WTC11 (cell line): ENCODE measurements at regions not wholly inside any gene's neighbourhood (a gene's known extent, or its start where the extent isn't known, plus 50 kb on each side); places are given as distances from the start of the nearest gene placed in this dataset.

Source experiments
- ATAC-seq: fragments of 200-7000 bp; cut with Tn5 transposase; 2 replicates; pipeline ENCODE4 v1.10.0; 2021; ENCODE audit warnings: mild to moderate bottlenecking, moderate library complexity
- CTCF ChIA-PET: fragments of 300-600 bp; sonication (Branson Sonifier 250); formaldehyde crosslinking; loops from one replicate; lab custom pipeline; 2021; ENCODE audit warnings: antibody characterized with exemption; lab: Charles Lee
- POLR2A ChIA-PET: fragments of 350-600 bp; sonication (Branson Sonifier 250); formaldehyde crosslinking; loops from one replicate; lab custom pipeline; 2021; ENCODE audit warnings: antibody characterized with exemption; lab: Charles Lee
- DNase-seq: peaks from one replicate; pipeline ENCODE4 v3.0.0; 2021; ENCODE audit warnings: low spot score
- H3K27ac Mint-ChIP-seq: 2 replicates; pipeline ENCODE4 v1.8.0; 2021; ENCODE audit warnings: mixed read lengths
- H3K27me3 Mint-ChIP-seq: 2 replicates; pipeline ENCODE4 v1.8.0; 2021; ENCODE audit warnings: low read depth, mild to moderate bottlenecking, moderate library complexity, mixed read lengths
- H3K36me3 Mint-ChIP-seq: 2 replicates; pipeline ENCODE4 v1.8.0; 2021; ENCODE audit warnings: mixed read lengths
- H3K4me1 Mint-ChIP-seq: 2 replicates; pipeline ENCODE4 v1.8.0; 2022; ENCODE audit warnings: mixed read lengths
- H3K4me3 Mint-ChIP-seq: 2 replicates; pipeline ENCODE4 v1.8.0; 2021; ENCODE audit warnings: mild to moderate bottlenecking, moderate library complexity, mixed read lengths
- H3K9me3 Mint-ChIP-seq: 2 replicates; pipeline ENCODE4 v1.8.0; 2021; ENCODE audit warnings: mixed read lengths
- CBFB ChIP-seq: sonication (generic); formaldehyde crosslinking; IDR thresholded peaks from 2 replicates; pipeline ENCODE4 v1.8.1; 2022; ENCODE audit warnings: mild to moderate bottlenecking, low read depth, missing genetic modification reagents
- ESRRA ChIP-seq: sonication (generic); formaldehyde crosslinking; IDR thresholded peaks from 2 replicates; pipeline ENCODE4 v1.8.1; 2022; ENCODE audit warnings: mild to moderate bottlenecking, missing genetic modification reagents, borderline replicate concordance
- GABPB1 ChIP-seq: sonication (generic); formaldehyde crosslinking; IDR thresholded peaks from 2 replicates; pipeline ENCODE4 v1.8.1; 2023; ENCODE audit warnings: mild to moderate bottlenecking, missing genetic modification reagents
- GRHL2 ChIP-seq: fragments of 250-450 bp; sonication (Bioruptor Pico); IDR thresholded peaks from 2 replicates; pipeline ENCODE4 v1.8.0; 2022; ENCODE audit warnings: mild to moderate bottlenecking, moderate library complexity; ENCODE audit not compliant: insufficient replicate concordance, severe bottlenecking
- HMGA2 ChIP-seq: fragments of 250-450 bp; sonication (Bioruptor Pico); IDR thresholded peaks from 2 replicates; pipeline ENCODE4 v1.4.0; 2021; ENCODE audit warnings: mild to moderate bottlenecking, moderate library complexity
- MXD4 ChIP-seq: fragments of 250-450 bp; sonication (Bioruptor Pico); IDR thresholded peaks from 2 replicates; pipeline ENCODE4 v1.8.0; 2021; ENCODE audit warnings: mild to moderate bottlenecking, moderate library complexity, borderline replicate concordance
- NFATC4 ChIP-seq: fragments of 250-450 bp; sonication (Bioruptor Pico); IDR thresholded peaks from 2 replicates; pipeline ENCODE4 v1.9.0; 2021; ENCODE audit warnings: mild to moderate bottlenecking
- NFYB ChIP-seq: sonication (generic); formaldehyde crosslinking; conservative IDR thresholded peaks from 2 replicates; pipeline ENCODE4 v1.8.0; 2022; ENCODE audit warnings: low read depth, missing genetic modification reagents
- NR2C2 ChIP-seq: sonication (generic); formaldehyde crosslinking; IDR thresholded peaks from 2 replicates; pipeline ENCODE4 v1.8.0; 2022; ENCODE audit warnings: mild to moderate bottlenecking, missing genetic modification reagents
- NR3C1 ChIP-seq: sonication (generic); formaldehyde crosslinking; conservative IDR thresholded peaks from 2 replicates; pipeline ENCODE4 v1.8.1; 2023; ENCODE audit warnings: low read depth, mild to moderate bottlenecking, missing genetic modification reagents
- OVOL2 ChIP-seq: fragments of 250-450 bp; sonication (Bioruptor Pico); IDR thresholded peaks from 2 replicates; pipeline ENCODE4 v1.9.0; 2021; ENCODE audit warnings: mild to moderate bottlenecking, borderline replicate concordance
- SOX15 ChIP-seq: fragments of 250-450 bp; sonication (Bioruptor Pico); IDR thresholded peaks from 2 replicates; pipeline ENCODE4 v1.9.0; 2021; ENCODE audit warnings: mild to moderate bottlenecking
- TCF7 ChIP-seq: sonication (generic); formaldehyde crosslinking; IDR thresholded peaks from 2 replicates; pipeline ENCODE4 v1.8.0; 2022; ENCODE audit warnings: mild to moderate bottlenecking, low read depth, missing genetic modification reagents, moderate library complexity
- TEAD1 ChIP-seq: sonication (generic); formaldehyde crosslinking; IDR thresholded peaks from 2 replicates; pipeline ENCODE4 v1.8.0; 2022; ENCODE audit warnings: mild to moderate bottlenecking, missing genetic modification reagents
- TP53 ChIP-seq: sonication (generic); formaldehyde crosslinking; IDR thresholded peaks from 2 replicates; pipeline ENCODE4 v1.8.1; 2023; ENCODE audit warnings: mild to moderate bottlenecking, missing genetic modification reagents
- ZBTB21 ChIP-seq: sonication (generic); formaldehyde crosslinking; IDR thresholded peaks from 2 replicates; pipeline ENCODE4 v1.8.1; 2023; ENCODE audit warnings: mild to moderate bottlenecking, missing genetic modification reagents, borderline replicate concordance
- ZNF671 ChIP-seq: fragments of 250-450 bp; sonication (Bioruptor Pico); IDR thresholded peaks from 2 replicates; pipeline ENCODE4 v1.8.0; 2021; ENCODE audit warnings: mild to moderate bottlenecking
- TF ChIP-seq, protein P1 (sequence below): sonication (generic); formaldehyde crosslinking; IDR thresholded peaks from 2 replicates; pipeline ENCODE4 v1.8.0; 2023; ENCODE audit warnings: missing genetic modification reagents, mild to moderate bottlenecking, borderline replicate concordance
- TF ChIP-seq, protein P2 (sequence below): sonication (generic); formaldehyde crosslinking; IDR thresholded peaks from 2 replicates; pipeline ENCODE4 v1.8.0; 2022; ENCODE audit warnings: mild to moderate bottlenecking, missing genetic modification reagents
- TF ChIP-seq, protein P3 (sequence below): sonication (generic); formaldehyde crosslinking; IDR thresholded peaks from 2 replicates; pipeline ENCODE4 v1.8.0; 2022; ENCODE audit warnings: mild to moderate bottlenecking, missing genetic modification reagents
- TF ChIP-seq, protein P4 (sequence below): fragments of 250-450 bp; sonication (Bioruptor Pico); IDR thresholded peaks from 2 replicates; pipeline ENCODE4 v1.8.0; 2021; ENCODE audit warnings: mild to moderate bottlenecking
- TF ChIP-seq, protein P5 (sequence below): fragments of 250-450 bp; sonication (Bioruptor Pico); conservative IDR thresholded peaks from 2 replicates; pipeline ENCODE4 v1.9.0; 2021; ENCODE audit warnings: mild to moderate bottlenecking

DNA sequence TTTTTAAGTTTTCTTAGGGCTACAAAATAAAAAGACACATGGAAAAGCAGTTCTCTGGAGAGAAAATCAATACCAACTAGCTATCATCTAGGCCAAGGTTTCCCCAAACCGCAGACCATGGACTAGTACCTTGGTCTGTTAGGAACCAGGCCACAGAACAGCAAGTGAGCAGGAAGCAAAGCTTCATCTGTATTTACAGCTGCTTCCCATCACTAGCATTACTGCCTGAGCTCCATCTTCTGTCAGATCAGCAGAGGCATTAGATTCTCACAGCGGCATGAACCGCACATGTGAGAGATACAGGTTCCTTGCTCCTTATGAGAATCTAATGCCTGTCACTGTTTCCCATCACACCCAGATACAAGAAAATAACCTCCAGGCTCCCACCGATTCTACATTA is 1907.6 kb upstream of the ACO1 start (continued):
- TF ChIP-seq, protein P1, sequence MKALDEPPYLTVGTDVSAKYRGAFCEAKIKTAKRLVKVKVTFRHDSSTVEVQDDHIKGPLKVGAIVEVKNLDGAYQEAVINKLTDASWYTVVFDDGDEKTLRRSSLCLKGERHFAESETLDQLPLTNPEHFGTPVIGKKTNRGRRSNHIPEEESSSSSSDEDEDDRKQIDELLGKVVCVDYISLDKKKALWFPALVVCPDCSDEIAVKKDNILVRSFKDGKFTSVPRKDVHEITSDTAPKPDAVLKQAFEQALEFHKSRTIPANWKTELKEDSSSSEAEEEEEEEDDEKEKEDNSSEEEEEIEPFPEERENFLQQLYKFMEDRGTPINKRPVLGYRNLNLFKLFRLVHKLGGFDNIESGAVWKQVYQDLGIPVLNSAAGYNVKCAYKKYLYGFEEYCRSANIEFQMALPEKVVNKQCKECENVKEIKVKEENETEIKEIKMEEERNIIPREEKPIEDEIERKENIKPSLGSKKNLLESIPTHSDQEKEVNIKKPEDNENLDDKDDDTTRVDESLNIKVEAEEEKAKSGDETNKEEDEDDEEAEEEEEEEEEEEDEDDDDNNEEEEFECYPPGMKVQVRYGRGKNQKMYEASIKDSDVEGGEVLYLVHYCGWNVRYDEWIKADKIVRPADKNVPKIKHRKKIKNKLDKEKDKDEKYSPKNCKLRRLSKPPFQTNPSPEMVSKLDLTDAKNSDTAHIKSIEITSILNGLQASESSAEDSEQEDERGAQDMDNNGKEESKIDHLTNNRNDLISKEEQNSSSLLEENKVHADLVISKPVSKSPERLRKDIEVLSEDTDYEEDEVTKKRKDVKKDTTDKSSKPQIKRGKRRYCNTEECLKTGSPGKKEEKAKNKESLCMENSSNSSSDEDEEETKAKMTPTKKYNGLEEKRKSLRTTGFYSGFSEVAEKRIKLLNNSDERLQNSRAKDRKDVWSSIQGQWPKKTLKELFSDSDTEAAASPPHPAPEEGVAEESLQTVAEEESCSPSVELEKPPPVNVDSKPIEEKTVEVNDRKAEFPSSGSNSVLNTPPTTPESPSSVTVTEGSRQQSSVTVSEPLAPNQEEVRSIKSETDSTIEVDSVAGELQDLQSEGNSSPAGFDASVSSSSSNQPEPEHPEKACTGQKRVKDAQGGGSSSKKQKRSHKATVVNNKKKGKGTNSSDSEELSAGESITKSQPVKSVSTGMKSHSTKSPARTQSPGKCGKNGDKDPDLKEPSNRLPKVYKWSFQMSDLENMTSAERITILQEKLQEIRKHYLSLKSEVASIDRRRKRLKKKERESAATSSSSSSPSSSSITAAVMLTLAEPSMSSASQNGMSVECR = no peak
- TF ChIP-seq CBFB (CRISPR knock-in tag) (no peak), ZNF671 (no peak)

DNA sequence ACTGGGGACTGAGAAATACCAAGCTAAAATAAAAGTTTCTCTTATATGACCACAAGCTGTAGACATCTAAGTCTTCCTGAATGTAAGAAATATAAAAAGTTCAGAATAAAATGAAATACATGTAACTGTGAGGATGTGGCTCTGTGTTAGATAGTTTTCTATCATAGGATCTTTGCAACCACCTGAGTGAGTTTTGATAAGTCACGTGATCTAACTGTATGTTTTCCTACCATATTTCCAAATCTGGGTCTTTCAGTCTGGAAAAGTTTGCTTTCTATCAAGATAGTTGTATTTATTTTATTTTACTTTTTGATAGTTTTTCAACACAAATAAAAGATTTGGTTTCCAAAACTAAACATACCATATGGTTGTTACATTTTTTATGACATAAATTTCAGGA is 1905.8 kb upstream of the ACO1 start:
- ATAC-seq = no peak
- DNase-seq = no peak
- Mint-ChIP-seq H3K27me3 (no peaks in the 10 kb centered on the region), H3K4me1 (peaks cover 5% of the 10 kb centered on the region), H3K36me3 (no peaks in the 10 kb centered on the region)
- TF ChIP-seq NFATC4 (CRISPR knock-in tag) = no peak
- no peak for TF ChIP-seq GRHL2
- no peak for TF ChIP-seq SOX15 (CRISPR knock-in tag)
- no peak for TF ChIP-seq TCF7 (CRISPR knock-in tag)
- TF ChIP-seq, protein P2, sequence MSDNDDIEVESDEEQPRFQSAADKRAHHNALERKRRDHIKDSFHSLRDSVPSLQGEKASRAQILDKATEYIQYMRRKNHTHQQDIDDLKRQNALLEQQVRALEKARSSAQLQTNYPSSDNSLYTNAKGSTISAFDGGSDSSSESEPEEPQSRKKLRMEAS = no peak
- TF ChIP-seq, protein P3, sequence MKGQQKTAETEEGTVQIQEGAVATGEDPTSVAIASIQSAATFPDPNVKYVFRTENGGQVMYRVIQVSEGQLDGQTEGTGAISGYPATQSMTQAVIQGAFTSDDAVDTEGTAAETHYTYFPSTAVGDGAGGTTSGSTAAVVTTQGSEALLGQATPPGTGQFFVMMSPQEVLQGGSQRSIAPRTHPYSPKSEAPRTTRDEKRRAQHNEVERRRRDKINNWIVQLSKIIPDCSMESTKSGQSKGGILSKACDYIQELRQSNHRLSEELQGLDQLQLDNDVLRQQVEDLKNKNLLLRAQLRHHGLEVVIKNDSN (CRISPR knock-in tag) = no peak
- TF ChIP-seq NFYB (CRISPR knock-in tag) = no peak
- no peak for TF ChIP-seq TEAD1 (CRISPR knock-in tag)
- no peak for TF ChIP-seq ZBTB21 (CRISPR knock-in tag)
- no peak for TF ChIP-seq NR3C1 (CRISPR knock-in tag)
- TF ChIP-seq HMGA2 = no peak
- no peak for TF ChIP-seq NR2C2
- no peak for TF ChIP-seq MXD4 (CRISPR knock-in tag)
- TF ChIP-seq, protein P4, sequence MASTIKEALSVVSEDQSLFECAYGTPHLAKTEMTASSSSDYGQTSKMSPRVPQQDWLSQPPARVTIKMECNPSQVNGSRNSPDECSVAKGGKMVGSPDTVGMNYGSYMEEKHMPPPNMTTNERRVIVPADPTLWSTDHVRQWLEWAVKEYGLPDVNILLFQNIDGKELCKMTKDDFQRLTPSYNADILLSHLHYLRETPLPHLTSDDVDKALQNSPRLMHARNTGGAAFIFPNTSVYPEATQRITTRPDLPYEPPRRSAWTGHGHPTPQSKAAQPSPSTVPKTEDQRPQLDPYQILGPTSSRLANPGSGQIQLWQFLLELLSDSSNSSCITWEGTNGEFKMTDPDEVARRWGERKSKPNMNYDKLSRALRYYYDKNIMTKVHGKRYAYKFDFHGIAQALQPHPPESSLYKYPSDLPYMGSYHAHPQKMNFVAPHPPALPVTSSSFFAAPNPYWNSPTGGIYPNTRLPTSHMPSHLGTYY (CRISPR knock-in tag) = no peak
- TF ChIP-seq, protein P5, sequence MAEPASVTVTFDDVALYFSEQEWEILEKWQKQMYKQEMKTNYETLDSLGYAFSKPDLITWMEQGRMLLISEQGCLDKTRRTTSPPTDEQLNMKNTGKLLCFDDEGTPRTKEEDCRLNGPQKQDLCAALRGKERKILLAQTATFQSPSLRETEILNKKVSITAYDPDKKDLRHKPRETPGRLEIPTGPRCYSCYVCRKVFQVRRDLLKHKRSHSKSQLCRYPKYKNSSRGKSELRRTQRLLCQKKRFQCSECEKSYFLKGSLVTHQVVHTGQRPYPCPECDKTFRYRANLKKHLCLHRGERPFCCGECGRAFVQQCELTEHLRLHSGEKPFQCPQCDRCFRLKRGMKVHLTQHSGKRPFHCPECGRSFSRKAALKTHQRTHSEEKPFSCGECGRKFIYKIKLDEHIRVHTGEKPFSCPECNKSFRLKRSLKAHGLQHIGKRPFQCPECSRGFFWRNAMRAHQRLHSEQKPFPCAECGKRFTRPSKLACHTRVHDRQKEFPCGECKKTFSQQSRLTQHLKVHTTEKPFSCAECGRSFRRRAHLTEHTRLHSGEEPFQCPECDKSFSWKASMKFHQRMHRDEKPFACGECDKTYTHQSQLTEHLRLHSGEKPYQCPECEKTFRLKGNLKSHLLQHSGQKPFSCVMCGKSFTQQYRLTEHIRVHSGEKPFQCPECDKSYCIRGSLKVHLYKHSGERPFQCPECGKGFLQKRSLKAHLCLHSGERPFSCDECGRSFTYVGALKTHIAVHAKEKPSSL (CRISPR knock-in tag) = no peak
- no peak for TF ChIP-seq TP53 (CRISPR knock-in tag)
- no peak for TF ChIP-seq GABPB1 (CRISPR knock-in tag)
- no peak for TF ChIP-seq OVOL2 (CRISPR knock-in tag)
- no peak for TF ChIP-seq ESRRA (CRISPR knock-in tag)
- no peak for TF ChIP-seq ZNF671
- TF ChIP-seq, all 79 proteins: peak for 0
- ChIA-PET POLR2A (no interaction called here), CTCF (no interaction called here)
- no peak overlapping the region for H3K27ac Mint-ChIP-seq
- no peaks in the 10 kb centered on the region for H3K9me3 Mint-ChIP-seq
- no peak overlapping the region for H3K4me3 Mint-ChIP-seq
